HL-60 (cell line): ENCODE measurements at regions not wholly inside any gene's neighbourhood (a gene's known extent, or its start where the extent isn't known, plus 50 kb on each side); places are given as distances from the start of the nearest gene placed in this dataset.

Experiments
- POLR2AphosphoS5 ChIP-seq: IDR thresholded peaks from 2 replicates; pipeline ENCODE4 v1.6.1; 2012; ENCODE audit warnings: low read depth
- TF ChIP-seq, protein P1 (sequence below): IDR thresholded peaks from one replicate; pipeline ENCODE4 v1.5.1; 2011; ENCODE audit warnings: low read length, control low read depth, inconsistent platforms; ENCODE audit not compliant: insufficient read depth
- TF ChIP-seq, protein P2 (sequence below): IDR thresholded peaks from 2 replicates; pipeline ENCODE4 v1.6.1; 2012; ENCODE audit warnings: low read depth; ENCODE audit not compliant: insufficient replicate concordance

DNA sequence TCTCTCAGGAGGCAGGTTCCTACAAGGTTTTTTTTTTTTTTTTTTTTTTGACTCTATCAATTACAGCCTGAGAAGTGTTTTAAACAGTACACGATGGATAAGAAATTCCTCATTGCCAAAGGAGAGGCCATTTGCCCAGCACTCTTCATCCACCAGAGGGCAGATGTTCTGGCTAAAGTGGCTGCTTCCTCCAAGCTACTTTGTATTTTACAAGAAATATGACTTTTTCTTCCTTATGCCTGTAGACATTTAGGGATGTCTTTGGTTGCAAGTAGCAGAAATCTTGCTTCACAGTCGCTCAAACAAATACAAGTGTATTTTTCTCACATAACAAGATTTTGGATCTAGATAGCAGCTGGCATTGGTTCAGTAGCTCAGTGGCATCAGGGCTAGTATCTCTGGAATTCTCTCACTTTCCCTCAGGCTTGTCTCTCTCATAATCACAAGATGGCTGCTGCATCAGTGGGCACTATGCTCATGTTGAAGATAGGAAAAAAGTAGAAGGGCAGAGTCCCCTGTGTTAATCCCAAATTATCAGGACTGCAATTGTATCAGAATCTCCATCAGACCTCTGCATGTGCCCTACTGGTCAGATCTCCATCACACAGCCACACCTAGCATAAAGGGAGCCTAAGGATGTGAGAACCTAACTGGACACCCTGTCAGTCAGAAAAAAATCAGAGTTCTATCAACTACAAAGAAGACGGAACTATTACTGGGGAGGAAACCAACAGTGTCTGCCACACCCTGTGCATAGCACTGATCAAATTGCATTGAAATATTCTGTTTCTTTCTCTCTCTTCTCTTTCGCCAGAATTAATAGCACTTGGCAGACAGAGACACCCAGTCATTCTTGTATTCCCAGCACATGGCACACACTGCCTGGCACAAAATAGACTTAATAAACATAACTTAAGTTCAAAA is 138.9 kb upstream of the COL8A1 start:
- no peak for TF ChIP-seq POLR2AphosphoS5
- TF ChIP-seq, protein P1, sequence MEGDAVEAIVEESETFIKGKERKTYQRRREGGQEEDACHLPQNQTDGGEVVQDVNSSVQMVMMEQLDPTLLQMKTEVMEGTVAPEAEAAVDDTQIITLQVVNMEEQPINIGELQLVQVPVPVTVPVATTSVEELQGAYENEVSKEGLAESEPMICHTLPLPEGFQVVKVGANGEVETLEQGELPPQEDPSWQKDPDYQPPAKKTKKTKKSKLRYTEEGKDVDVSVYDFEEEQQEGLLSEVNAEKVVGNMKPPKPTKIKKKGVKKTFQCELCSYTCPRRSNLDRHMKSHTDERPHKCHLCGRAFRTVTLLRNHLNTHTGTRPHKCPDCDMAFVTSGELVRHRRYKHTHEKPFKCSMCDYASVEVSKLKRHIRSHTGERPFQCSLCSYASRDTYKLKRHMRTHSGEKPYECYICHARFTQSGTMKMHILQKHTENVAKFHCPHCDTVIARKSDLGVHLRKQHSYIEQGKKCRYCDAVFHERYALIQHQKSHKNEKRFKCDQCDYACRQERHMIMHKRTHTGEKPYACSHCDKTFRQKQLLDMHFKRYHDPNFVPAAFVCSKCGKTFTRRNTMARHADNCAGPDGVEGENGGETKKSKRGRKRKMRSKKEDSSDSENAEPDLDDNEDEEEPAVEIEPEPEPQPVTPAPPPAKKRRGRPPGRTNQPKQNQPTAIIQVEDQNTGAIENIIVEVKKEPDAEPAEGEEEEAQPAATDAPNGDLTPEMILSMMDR, result peak; percentile 70
- TF ChIP-seq, protein P2, sequence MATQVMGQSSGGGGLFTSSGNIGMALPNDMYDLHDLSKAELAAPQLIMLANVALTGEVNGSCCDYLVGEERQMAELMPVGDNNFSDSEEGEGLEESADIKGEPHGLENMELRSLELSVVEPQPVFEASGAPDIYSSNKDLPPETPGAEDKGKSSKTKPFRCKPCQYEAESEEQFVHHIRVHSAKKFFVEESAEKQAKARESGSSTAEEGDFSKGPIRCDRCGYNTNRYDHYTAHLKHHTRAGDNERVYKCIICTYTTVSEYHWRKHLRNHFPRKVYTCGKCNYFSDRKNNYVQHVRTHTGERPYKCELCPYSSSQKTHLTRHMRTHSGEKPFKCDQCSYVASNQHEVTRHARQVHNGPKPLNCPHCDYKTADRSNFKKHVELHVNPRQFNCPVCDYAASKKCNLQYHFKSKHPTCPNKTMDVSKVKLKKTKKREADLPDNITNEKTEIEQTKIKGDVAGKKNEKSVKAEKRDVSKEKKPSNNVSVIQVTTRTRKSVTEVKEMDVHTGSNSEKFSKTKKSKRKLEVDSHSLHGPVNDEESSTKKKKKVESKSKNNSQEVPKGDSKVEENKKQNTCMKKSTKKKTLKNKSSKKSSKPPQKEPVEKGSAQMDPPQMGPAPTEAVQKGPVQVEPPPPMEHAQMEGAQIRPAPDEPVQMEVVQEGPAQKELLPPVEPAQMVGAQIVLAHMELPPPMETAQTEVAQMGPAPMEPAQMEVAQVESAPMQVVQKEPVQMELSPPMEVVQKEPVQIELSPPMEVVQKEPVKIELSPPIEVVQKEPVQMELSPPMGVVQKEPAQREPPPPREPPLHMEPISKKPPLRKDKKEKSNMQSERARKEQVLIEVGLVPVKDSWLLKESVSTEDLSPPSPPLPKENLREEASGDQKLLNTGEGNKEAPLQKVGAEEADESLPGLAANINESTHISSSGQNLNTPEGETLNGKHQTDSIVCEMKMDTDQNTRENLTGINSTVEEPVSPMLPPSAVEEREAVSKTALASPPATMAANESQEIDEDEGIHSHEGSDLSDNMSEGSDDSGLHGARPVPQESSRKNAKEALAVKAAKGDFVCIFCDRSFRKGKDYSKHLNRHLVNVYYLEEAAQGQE, result no peak
